ENCODE measurements at regions not wholly inside any gene's neighbourhood (a gene's known extent, or its start where the extent isn't known, plus 50 kb on each side); places are given as distances from the start of the nearest gene placed in this dataset.

DNA sequence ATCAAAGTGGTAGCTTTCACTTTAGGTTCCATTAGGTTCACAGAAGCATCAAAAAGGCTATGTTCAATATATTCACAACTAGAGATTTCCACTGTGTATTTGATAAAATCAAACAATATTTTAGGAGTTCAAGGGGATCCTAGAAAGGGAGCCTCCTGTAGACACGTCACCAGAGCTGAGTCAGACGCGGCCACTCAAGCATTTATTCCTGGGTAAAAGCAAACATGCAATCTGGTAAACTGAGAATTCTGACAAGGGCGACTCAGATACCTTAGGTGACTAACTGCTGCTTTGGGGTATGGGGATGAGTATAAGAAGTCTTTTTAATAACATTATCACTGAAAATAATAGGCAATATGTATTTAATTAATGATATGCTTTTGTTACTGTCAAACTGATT is 118.7 kb upstream of the HMGN3 start:
- no peak for TF ChIP-seq CTCF (IDR thresholded peaks at IDR 0.05; ENCODE audit: unreplicated experiment)
- Mint-ChIP-seq H3K27me3 (ENCODE audit: unreplicated experiment) (no peaks in the 10 kb centered on the region), H3K27ac (ENCODE audit: unreplicated experiment) (no peak overlapping the region), H3K9me3 (ENCODE audit: unreplicated experiment) (peaks cover 3% of the 10 kb centered on the region), H3K4me3 (ENCODE audit: unreplicated experiment) (no peak overlapping the region), H3K4me1 (ENCODE audit: unreplicated experiment) (no peaks in the 10 kb centered on the region), H3K36me3 (ENCODE audit: low read depth, unreplicated experiment) (peaks cover under 1% of the 10 kb centered on the region)
- no peak for DNase-seq (ENCODE audit: low spot score)

GRCh38 chr6:79338493-79338892 is 104.0 kb upstream of the HMGN3 start:
- no peaks in the 10 kb centered on the region for H3K36me3 Mint-ChIP-seq (ENCODE audit: low read depth, unreplicated experiment)
- H3K27me3 Mint-ChIP-seq (ENCODE audit: unreplicated experiment) = no peaks in the 10 kb centered on the region
- no peak for TF ChIP-seq CTCF (IDR thresholded peaks at IDR 0.05; ENCODE audit: unreplicated experiment)
- no peak overlapping the region for H3K4me3 Mint-ChIP-seq (ENCODE audit: unreplicated experiment)
- no peaks in the 10 kb centered on the region for H3K4me1 Mint-ChIP-seq (ENCODE audit: unreplicated experiment)
- no peaks in the 10 kb centered on the region for H3K9me3 Mint-ChIP-seq (ENCODE audit: unreplicated experiment)
- no peak overlapping the region for H3K27ac Mint-ChIP-seq (ENCODE audit: unreplicated experiment)
- DNase-seq (ENCODE audit: low spot score) = no peak

DNA sequence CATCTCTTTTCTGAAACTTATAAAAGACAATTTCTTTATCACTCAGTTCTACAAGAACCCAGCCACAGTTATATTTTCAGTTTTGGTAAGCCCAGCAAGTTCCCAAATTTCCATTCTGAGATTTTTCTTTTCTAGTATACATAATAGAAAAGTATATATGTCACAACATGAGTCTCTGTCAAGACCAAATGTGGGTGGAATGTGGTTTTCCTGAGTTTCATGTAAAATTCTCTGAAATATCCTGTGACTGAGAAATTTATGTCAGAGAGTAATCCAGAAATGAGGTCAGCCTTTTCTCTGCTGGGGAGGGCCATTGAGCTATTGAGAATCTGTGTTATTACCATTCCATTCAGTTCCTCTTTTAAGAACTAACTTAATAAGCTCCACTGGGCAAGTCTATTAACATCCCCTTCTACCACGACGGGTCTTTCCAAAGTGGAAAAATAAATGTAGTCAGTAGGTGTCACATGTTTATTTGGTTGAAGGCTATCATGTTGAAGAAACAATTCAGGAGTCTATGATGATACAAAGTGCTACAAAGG is 100.7 kb upstream of the HMGN3 start:
- H3K36me3 Mint-ChIP-seq (ENCODE audit: low read depth, unreplicated experiment) = no peaks in the 10 kb centered on the region
- no peak for TF ChIP-seq CTCF (IDR thresholded peaks at IDR 0.05; ENCODE audit: unreplicated experiment)
- no peaks in the 10 kb centered on the region for H3K4me1 Mint-ChIP-seq (ENCODE audit: unreplicated experiment)
- DNase-seq (ENCODE audit: low spot score) = no peak
- H3K27ac Mint-ChIP-seq (ENCODE audit: unreplicated experiment) = no peak overlapping the region
- no peaks in the 10 kb centered on the region for H3K27me3 Mint-ChIP-seq (ENCODE audit: unreplicated experiment)
- H3K9me3 Mint-ChIP-seq (ENCODE audit: unreplicated experiment) = no peaks in the 10 kb centered on the region
- H3K4me3 Mint-ChIP-seq (ENCODE audit: unreplicated experiment) = no peak overlapping the region

DNA sequence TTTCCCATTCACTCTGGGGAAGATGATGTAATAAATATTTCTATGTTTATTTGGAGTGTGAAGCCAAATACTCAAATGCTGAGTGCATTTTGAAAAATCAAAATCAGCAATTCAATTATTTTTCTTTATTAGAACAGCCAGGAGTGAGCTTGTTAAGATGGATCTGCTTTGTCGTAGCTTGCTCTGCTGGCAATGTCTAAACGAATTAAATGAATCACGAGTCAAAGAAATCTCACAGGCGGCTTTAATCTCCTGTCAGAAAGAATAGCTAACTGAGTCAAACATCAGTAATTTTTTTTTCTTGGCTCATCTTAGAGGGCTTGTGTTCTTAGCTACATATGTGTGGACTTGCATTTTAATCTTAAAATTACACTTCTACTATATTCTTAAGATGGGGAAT is 100.2 kb upstream of the HMGN3 start:
- no peak for DNase-seq (ENCODE audit: low spot score)
- Mint-ChIP-seq H3K36me3 (ENCODE audit: low read depth, unreplicated experiment) (no peaks in the 10 kb centered on the region), H3K27ac (ENCODE audit: unreplicated experiment) (no peak overlapping the region), H3K4me1 (ENCODE audit: unreplicated experiment) (no peaks in the 10 kb centered on the region), H3K9me3 (ENCODE audit: unreplicated experiment) (no peaks in the 10 kb centered on the region), H3K27me3 (ENCODE audit: unreplicated experiment) (no peaks in the 10 kb centered on the region), H3K4me3 (ENCODE audit: unreplicated experiment) (no peak overlapping the region)
- no peak for TF ChIP-seq CTCF (IDR thresholded peaks at IDR 0.05; ENCODE audit: unreplicated experiment)

- no peaks in the 10 kb centered on the region for H3K27me3 Mint-ChIP-seq (ENCODE audit: unreplicated experiment)
- no peaks in the 10 kb centered on the region for H3K9me3 Mint-ChIP-seq (ENCODE audit: unreplicated experiment)
- DNase-seq (ENCODE audit: low spot score) = no peak
- no peaks in the 10 kb centered on the region for H3K36me3 Mint-ChIP-seq (ENCODE audit: low read depth, unreplicated experiment)
- no peak for TF ChIP-seq CTCF (IDR thresholded peaks at IDR 0.05; ENCODE audit: unreplicated experiment)
- H3K27ac Mint-ChIP-seq (ENCODE audit: unreplicated experiment) = no peak overlapping the region
- no peaks in the 10 kb centered on the region for H3K4me1 Mint-ChIP-seq (ENCODE audit: unreplicated experiment)
- H3K4me3 Mint-ChIP-seq (ENCODE audit: unreplicated experiment) = no peak overlapping the region
Observed at GRCh38 chr6:79330704-79331103, 96.2 kb upstream of the HMGN3 start.

Data from endothelial cell (in vitro differentiated cells).